ENCODE measurements at regions not wholly inside any gene's neighbourhood (a gene's known extent, or its start where the extent isn't known, plus 50 kb on each side); places are given as distances from the start of the nearest gene placed in this dataset.

DNA sequence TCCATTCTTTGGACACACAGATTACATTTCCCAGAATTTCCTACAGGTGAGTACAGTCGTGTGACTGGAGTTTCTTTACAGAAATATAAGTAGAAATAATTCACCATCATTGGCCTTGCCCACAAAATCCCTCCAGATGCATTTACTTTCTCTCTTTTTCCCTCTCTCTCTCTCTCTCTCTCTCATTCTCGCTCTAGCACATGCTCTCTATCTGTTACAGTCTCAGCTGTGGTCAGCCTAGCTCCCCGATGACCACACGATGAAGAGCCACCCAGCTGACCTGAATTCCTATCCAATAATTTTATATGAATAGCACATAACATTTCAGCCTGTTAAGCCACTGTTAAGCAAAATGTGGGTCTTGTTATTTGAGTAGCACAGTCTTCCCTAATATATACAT is 507.9 kb downstream of the PCDH7 start:
- no peak for TF ChIP-seq SIN3A (IDR thresholded peaks at IDR 0.05; ENCODE audit: borderline replicate concordance, insufficient read depth, low read depth, low read length)
- no peak for TF ChIP-seq CTCF (IDR thresholded peaks at IDR 0.05)

Data from Panc1 (cell line).